ENCODE measurements at regions not wholly inside any gene's neighbourhood (a gene's known extent, or its start where the extent isn't known, plus 50 kb on each side); places are given as distances from the start of the nearest gene placed in this dataset.
A peak's percentile ranks its signal among the peaks of the same experiment; 100 is the strongest.

DNA sequence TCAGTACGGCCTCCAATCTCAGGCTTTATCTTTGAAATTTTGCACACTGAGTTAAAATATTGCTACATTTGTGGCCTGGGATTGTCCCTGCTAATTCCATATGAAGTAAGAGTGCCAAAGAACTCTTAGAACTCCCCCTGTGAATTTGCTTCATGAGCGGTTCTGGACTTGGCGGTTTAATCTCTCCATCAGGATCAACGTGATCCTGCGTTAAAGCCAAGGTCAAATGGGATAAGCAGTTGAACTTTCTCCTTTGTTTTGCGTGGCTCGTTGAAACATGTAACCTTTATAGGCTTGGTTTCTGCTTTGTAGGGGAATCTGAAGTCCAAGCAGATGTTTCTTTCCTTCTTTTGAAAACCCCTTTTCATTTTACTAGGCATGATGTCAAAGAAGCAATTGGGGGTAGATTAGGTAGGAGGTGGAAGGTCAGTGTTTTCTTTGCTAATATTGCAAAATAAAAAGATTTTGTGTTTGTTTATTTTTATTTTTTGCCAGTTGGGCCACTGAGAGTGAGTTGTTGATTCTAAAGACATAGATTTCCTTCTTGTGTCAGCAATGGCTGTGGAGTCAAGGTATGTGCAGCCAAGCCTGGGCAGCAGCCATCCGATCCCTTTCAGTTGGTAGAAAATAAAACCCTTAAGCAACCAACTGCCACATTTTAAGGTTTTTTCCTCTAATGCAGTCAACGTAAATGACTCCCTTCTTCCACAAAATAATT lies 390.8 kb downstream of the NNT start:
- no peak for DNase-seq (ENCODE audit: low read depth)

GRCh38 chr5:43985411-43985810 lies 382.4 kb downstream of the NNT start:
- no peak for DNase-seq (ENCODE audit: low read depth)
- H3K4me3 ChIP-seq (ENCODE audit: low read length): no peak overlapping the region
- TF ChIP-seq, protein P1, sequence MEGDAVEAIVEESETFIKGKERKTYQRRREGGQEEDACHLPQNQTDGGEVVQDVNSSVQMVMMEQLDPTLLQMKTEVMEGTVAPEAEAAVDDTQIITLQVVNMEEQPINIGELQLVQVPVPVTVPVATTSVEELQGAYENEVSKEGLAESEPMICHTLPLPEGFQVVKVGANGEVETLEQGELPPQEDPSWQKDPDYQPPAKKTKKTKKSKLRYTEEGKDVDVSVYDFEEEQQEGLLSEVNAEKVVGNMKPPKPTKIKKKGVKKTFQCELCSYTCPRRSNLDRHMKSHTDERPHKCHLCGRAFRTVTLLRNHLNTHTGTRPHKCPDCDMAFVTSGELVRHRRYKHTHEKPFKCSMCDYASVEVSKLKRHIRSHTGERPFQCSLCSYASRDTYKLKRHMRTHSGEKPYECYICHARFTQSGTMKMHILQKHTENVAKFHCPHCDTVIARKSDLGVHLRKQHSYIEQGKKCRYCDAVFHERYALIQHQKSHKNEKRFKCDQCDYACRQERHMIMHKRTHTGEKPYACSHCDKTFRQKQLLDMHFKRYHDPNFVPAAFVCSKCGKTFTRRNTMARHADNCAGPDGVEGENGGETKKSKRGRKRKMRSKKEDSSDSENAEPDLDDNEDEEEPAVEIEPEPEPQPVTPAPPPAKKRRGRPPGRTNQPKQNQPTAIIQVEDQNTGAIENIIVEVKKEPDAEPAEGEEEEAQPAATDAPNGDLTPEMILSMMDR (IDR thresholded peaks at IDR 0.05; ENCODE audit: insufficient read depth, low read depth, low read length, missing control alignments): no peak

More for the DNA sequence above, 390.8 kb downstream of the NNT start:
- TF ChIP-seq, protein P1 (IDR thresholded peaks at IDR 0.05; ENCODE audit: insufficient read depth, low read depth, low read length, missing control alignments): no peak
- H3K4me3 ChIP-seq (ENCODE audit: low read length): no peak overlapping the region

GRCh38 chr5:43981556-43981955 lies 378.6 kb downstream of the NNT start:
- no peak for DNase-seq (ENCODE audit: low read depth)
- H3K4me3 ChIP-seq (ENCODE audit: low read length): no peak overlapping the region
- TF ChIP-seq, protein P1 (IDR thresholded peaks at IDR 0.05; ENCODE audit: insufficient read depth, low read depth, low read length, missing control alignments): no peak

DNA sequence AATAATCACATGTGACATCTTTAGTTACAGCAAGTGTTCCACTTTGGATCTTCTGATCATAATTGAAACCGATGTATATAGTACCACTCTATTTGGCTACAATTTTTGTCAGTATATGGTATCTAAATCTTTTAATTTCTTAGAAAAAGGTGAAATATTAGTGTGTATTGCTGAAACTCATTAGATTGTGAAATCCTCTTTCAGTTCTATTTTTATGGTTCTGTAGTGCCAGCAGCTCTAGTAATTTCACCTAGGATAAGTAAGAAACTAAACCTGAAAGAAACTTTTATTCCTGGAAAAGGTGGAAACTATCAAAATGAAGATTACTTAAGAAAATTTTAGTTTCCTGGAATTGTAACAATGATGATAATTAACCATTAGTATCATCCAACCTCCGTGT lies 370.9 kb downstream of the NNT start:
- no peak overlapping the region for H3K4me3 ChIP-seq (ENCODE audit: low read length)
- TF ChIP-seq, protein P1 (IDR thresholded peaks at IDR 0.05; ENCODE audit: insufficient read depth, low read depth, low read length, missing control alignments): no peak
- DNase-seq (ENCODE audit: low read depth): no peak

DNA sequence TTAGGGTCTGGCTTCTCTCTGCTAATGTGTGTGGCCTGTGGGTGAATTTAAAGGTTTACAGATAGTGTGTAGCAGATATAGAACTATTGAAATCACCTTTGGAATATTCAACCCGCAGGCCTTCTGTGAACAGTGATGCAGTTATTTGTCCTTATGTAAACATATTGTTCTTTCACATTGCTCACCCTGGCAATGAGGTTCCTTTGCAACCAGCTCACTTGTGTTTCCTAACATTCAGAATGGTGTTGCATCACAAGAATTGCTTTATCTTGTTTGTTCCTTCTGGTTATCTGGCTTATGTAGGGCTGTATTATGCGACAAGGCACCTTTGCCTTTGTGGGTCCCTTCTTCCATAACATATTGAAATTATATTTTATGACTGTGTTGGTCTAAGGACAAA lies 370.3 kb downstream of the NNT start:
- TF ChIP-seq, protein P1 (IDR thresholded peaks at IDR 0.05; ENCODE audit: insufficient read depth, low read depth, low read length, missing control alignments): no peak

GRCh38 chr5:43967165-43967564 lies 364.2 kb downstream of the NNT start:
- TF ChIP-seq, protein P1 (IDR thresholded peaks at IDR 0.05; ENCODE audit: insufficient read depth, low read depth, low read length, missing control alignments): no peak
- no peak for DNase-seq (ENCODE audit: low read depth)
- no peak overlapping the region for H3K4me3 ChIP-seq (ENCODE audit: low read length)

More for the DNA sequence above, 370.3 kb downstream of the NNT start:
- H3K4me3 ChIP-seq (ENCODE audit: low read length): no peak overlapping the region
- peak; percentile 46 for DNase-seq (ENCODE audit: low read depth)

DNA sequence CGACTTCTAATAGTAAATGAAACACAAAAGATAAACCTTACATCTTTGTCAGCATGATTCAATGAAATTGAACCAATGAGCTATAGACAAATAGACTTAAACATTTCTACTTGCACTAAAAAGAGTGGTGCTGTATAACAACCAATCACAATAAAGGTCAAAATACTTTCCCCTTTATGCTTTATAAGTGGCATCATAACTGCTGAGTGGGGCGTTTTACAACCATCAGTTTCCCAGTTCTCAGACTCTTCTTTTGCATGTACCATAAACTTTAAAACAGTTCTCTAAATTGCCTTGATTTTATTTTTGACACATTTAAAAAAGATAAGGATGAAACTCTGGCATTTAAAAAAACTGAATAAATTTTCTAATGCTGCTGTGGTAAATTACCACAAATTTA lies 356.2 kb downstream of the NNT start:
- TF ChIP-seq, protein P1 (IDR thresholded peaks at IDR 0.05; ENCODE audit: insufficient read depth, low read depth, low read length, missing control alignments): no peak
- H3K4me3 ChIP-seq (ENCODE audit: low read length): no peak overlapping the region
- DNase-seq (ENCODE audit: low read depth): no peak
